Ascending aorta (tissue), 2 donors: ENCODE measurements at regions not wholly inside any gene's neighbourhood (a gene's known extent, or its start where the extent isn't known, plus 50 kb on each side); places are given as distances from the start of the nearest gene placed in this dataset.

Experiments
- DNase-seq, 2 donors: peaks; one replicate each; pipeline ENCODE4 v3.0.0-alpha.2; 2019; ENCODE audit warnings: low spot score in 2 of 2
- H3K27ac ChIP-seq, 2 donors: fragments of 200-600 bp; sonication (generic); one replicate each; pipeline ENCODE4 v1.5.1; 2016 to 2017; ENCODE audit warnings: mild to moderate bottlenecking in 1 of 2
- H3K27me3 ChIP-seq: fragments of 200-600 bp; sonication (generic); one replicate; pipeline ENCODE4 v1.5.1; 2017
- H3K36me3 ChIP-seq, 2 donors: fragments of 200-600 bp; sonication (generic); one replicate each; pipeline ENCODE4 v1.5.1; 2016
- H3K4me1 ChIP-seq, 2 donors: fragments of 200-600 bp; sonication (generic); one replicate each; pipeline ENCODE4 v1.5.1; 2016 to 2017; ENCODE audit warnings: mild to moderate bottlenecking in 1 of 2
- H3K4me3 ChIP-seq, 2 donors: fragments of 200-600 bp; sonication (generic); one replicate each; pipeline ENCODE4 v1.5.1; 2016 to 2017; ENCODE audit warnings: mild to moderate bottlenecking in 1 of 2
- H3K9me3 ChIP-seq, 2 donors: fragments of 200-600 bp; sonication (generic); one replicate each; pipeline ENCODE4 v1.5.1; 2016
- intact Hi-C: fragments of 100-400 bp; cut with DNase I; formaldehyde crosslinking; loops from one replicate; pipeline ENCODE4 v1.15.1; 2023
- TF ChIP-seq, protein P1 (sequence below), 3 experiments: fragments of 200-600 bp in 2 of 3; fragments of 450-650 bp in 1 of 3; sonication (generic) in 2 of 3; IDR thresholded peaks; one replicate each; pipeline ENCODE4 v1.5.1; 2016 to 2019; ENCODE audit warnings: antibody characterized with exemption in 3 of 3, mild to moderate bottlenecking in 1 of 3, moderate library complexity in 1 of 3

DNA sequence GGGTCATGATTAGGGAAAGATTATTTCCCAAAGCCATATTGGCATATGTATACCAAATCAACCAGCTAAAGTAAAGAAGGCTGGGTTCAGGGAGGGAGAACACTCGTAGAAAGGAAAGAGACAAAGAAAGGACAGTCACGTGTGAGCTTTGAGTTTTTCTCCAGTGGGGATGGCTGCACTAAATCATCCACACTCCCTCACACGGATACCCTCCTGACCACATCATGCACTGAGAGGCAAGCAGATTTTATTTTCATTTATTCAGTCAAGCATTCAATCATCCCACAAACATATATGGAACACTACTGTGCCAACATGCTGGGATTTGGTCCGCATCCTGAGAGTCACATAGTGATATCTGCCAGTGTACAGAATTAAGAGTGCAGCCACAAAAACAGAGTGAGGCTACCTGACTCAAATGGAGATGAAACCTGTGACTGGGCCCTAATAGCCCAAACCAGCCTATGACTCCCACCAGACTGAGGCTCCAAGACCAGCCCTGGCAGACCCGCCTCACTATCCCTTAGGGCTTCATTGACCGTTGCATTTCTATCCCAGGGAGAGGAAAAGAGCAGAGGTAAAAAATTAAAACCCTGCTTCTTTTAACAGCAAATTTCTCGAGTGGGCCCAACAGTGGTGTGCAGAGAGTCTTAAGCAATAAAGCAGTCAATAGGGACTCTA lies 155.9 kb downstream of the BARHL2 start:
- Histone ChIP-seq H3K9me3 (no peaks in the 10 kb centered on the region), H3K27ac (no peak overlapping the region), H3K4me3 (no peak overlapping the region), H3K4me1 (peaks cover 3 to 12% of the 10 kb centered on the region in 2 donors), H3K27me3 (no peaks in the 10 kb centered on the region), H3K36me3 (no peaks in the 10 kb centered on the region)
- DNase-seq, result no peak
- intact Hi-C loops, result no loop called here
- TF ChIP-seq, protein P1, sequence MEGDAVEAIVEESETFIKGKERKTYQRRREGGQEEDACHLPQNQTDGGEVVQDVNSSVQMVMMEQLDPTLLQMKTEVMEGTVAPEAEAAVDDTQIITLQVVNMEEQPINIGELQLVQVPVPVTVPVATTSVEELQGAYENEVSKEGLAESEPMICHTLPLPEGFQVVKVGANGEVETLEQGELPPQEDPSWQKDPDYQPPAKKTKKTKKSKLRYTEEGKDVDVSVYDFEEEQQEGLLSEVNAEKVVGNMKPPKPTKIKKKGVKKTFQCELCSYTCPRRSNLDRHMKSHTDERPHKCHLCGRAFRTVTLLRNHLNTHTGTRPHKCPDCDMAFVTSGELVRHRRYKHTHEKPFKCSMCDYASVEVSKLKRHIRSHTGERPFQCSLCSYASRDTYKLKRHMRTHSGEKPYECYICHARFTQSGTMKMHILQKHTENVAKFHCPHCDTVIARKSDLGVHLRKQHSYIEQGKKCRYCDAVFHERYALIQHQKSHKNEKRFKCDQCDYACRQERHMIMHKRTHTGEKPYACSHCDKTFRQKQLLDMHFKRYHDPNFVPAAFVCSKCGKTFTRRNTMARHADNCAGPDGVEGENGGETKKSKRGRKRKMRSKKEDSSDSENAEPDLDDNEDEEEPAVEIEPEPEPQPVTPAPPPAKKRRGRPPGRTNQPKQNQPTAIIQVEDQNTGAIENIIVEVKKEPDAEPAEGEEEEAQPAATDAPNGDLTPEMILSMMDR (IDR thresholded peaks at IDR 0.05), result no peak

DNA sequence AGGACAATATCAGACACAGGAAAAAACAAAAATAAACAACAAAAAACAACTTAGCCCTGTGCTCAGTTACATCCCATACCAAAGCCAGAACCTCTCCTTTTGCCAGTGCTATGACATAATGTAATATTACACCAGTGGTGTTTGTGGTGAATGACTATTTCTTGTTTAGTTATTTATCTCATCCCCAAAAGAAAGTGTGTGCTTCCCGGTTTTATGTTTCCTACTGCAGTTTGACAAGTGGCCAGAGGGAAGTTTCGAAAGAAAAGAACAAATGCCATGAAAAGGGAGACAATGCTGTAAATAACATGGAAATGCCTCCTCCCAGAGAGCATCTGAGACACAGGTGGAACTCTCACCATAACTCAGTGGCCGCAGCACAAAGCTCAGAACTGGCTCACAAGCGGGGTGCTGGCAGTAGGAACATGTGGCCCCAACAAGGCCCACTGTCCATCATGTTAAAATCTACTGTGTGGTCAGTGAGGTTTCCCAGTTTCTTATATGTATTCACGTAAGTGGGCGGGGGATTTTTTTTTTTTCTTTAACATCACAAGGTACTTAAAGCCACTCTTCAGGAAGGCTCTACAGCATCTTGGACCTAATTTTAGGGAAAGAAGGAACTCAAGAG lies 158.2 kb downstream of the BARHL2 start:
- Histone ChIP-seq H3K27ac (no peak overlapping the region), H3K36me3 (no peaks in the 10 kb centered on the region), H3K27me3 (no peaks in the 10 kb centered on the region), H3K4me3 (no peak overlapping the region), H3K9me3 (no peaks in the 10 kb centered on the region), H3K4me1 (peaks cover 0 to 5% of the 10 kb centered on the region in 2 donors)
- TF ChIP-seq, protein P1 (IDR thresholded peaks at IDR 0.05), result no peak
- intact Hi-C loops, result no loop called here
- no peak for DNase-seq

DNA sequence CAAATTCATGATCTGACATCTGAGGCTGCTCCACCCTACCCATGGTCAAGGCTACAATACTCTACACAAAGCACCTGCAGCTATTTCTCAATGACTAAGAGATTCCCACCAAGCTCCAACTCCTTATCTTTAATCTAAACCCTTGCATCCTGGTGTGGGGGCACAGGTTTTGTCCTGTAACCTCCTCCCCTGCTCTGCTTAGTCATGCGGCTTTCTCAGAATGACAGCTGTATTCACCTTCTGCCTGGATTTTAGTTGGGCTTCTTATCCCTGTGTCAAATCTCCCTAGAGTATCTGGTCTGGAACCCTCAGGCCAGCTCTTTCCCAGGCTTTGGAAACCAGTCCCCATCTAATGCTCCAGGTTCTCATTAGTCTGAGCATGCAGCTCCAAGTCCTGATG lies 159.0 kb downstream of the BARHL2 start:
- intact Hi-C loops, result no loop called here
- Histone ChIP-seq H3K27ac (no peak overlapping the region), H3K4me3 (no peak overlapping the region), H3K27me3 (no peaks in the 10 kb centered on the region), H3K36me3 (no peaks in the 10 kb centered on the region), H3K4me1 (peaks cover 0 to 5% of the 10 kb centered on the region in 2 donors), H3K9me3 (no peaks in the 10 kb centered on the region)
- DNase-seq, result no peak
- TF ChIP-seq, protein P1 (IDR thresholded peaks at IDR 0.05), result no peak

GRCh38 chr1:90557706-90558105 lies 159.4 kb downstream of the BARHL2 start:
- H3K36me3 ChIP-seq, result no peaks in the 10 kb centered on the region
- H3K9me3 ChIP-seq, result no peaks in the 10 kb centered on the region
- H3K27ac ChIP-seq, result no peak overlapping the region
- no peaks in the 10 kb centered on the region for H3K27me3 ChIP-seq
- TF ChIP-seq, protein P1 (IDR thresholded peaks at IDR 0.05), result no peak
- H3K4me1 ChIP-seq, result peaks cover 0 to 5% of the 10 kb centered on the region in 2 donors
- H3K4me3 ChIP-seq, result no peak overlapping the region
- DNase-seq, result no peak
- intact Hi-C loops, result no loop called here

DNA sequence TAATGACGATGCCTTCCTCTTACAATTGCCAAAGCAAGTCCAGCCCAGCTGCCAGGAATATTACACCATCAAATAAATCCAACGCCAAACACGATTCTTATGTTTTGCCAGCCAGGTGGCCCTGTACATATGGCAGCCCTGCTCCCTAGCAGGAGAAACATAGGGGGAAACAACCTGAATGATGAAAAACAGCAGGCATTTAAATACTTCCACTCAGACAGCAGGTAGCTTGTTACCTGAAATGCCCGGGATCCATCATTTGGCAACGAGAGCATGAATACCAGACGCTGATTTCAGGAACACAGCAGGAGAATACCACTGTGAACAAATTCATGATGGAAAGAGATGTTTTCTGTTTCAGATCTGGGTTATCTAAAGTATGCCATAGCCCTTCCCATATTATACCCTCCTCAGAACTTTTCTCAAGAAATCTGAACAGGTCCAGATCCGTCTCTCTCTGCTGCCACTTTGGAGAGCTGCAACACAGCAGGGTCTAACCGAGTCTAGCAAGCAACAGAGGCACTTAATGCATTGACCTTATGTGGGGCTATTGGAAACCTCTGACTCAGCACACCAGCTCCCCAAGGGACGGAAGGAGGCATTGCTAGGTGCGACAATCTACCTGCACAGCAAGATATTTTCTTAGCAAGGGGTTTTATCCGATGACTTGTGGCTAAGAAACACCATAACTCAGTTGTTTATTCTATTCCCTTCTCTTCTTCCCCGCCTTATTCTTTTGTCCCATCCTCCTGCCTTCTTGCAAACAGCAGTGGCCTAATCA lies 166.3 kb downstream of the BARHL2 start:
- Histone ChIP-seq H3K27ac (no peak overlapping the region), H3K4me3 (no peak overlapping the region), H3K4me1 (no peaks in the 10 kb centered on the region), H3K27me3 (no peaks in the 10 kb centered on the region), H3K9me3 (no peaks in the 10 kb centered on the region), H3K36me3 (no peaks in the 10 kb centered on the region)
- no peak for DNase-seq
- intact Hi-C loops, result no loop called here
- TF ChIP-seq, protein P1 (IDR thresholded peaks at IDR 0.05), result no peak
